Common myeloid progenitor, CD34-positive (primary cell): ENCODE measurements at regions not wholly inside any gene's neighbourhood (a gene's known extent, or its start where the extent isn't known, plus 50 kb on each side); places are given as distances from the start of the nearest gene placed in this dataset.

Experiments
- CTCF ChIA-PET: fragments of 350-600 bp; sonication (Branson Sonifier 250); formaldehyde crosslinking; loops from one replicate; lab custom pipeline; 2021; ENCODE audit warnings: antibody characterized with exemption; lab: Charles Lee
- POLR2A ChIA-PET: fragments of 350-600 bp; sonication (Branson Sonifier 250); formaldehyde crosslinking; loops from one replicate; lab custom pipeline; 2021; ENCODE audit warnings: antibody characterized with exemption; lab: Charles Lee
- DNase-seq, 3 donors: peaks; one replicate each; pipeline versions ENCODE4 v3.0.0 to v3.0.0-alpha.2; 2013
- H3K27ac ChIP-seq, 2 experiments: 1 replicate in 1 of 2; 2 replicates in 1 of 2; pipeline ENCODE4 v1.7.0; 2013; ENCODE audit warnings: inconsistent platforms in 2 of 2, low read length in 2 of 2, mild to moderate bottlenecking in 2 of 2, low read depth in 1 of 2, moderate library complexity in 1 of 2; ENCODE audit not compliant: severe bottlenecking in 2 of 2, insufficient read depth in 1 of 2, poor library complexity in 1 of 2
- H3K27me3 ChIP-seq, 5 experiments: replicated peaks in 2 of 5; 1 replicate in 3 of 5; 2 replicates in 2 of 5; pipeline versions ENCODE4 v1.6.1 to v1.7.0; 2013; ENCODE audit warnings: low read length in 4 of 5, mild to moderate bottlenecking in 2 of 5, moderate library complexity in 2 of 5, inconsistent platforms in 1 of 5; ENCODE audit not compliant: insufficient read depth in 5 of 5, control insufficient read depth in 4 of 5
- H3K36me3 ChIP-seq, 4 experiments: 1 replicate in 2 of 4; 2 replicates in 2 of 4; pipeline versions ENCODE4 v1.6.1 to v1.7.0; 2013; ENCODE audit warnings: low read length in 3 of 4, control low read depth in 1 of 4, mild to moderate bottlenecking in 1 of 4; ENCODE audit not compliant: control insufficient read depth in 4 of 4, insufficient read depth in 4 of 4
- H3K4me1 ChIP-seq, 4 experiments: 1 replicate in 3 of 4; 2 replicates in 1 of 4; pipeline versions ENCODE4 v1.6.1 to v1.7.1; 2013; ENCODE audit warnings: low read length in 3 of 4, mild to moderate bottlenecking in 3 of 4, control low read depth in 1 of 4, inconsistent platforms in 1 of 4, moderate library complexity in 1 of 4; ENCODE audit not compliant: control insufficient read depth in 4 of 4, insufficient read depth in 4 of 4; ENCODE audit errors: control extremely low read depth in 1 of 4
- H3K4me3 ChIP-seq, 7 experiments: 1 replicate in 4 of 7; 2 replicates in 3 of 7; pipeline versions ENCODE4 v1.5.1 to v1.7.0; 2013; ENCODE audit warnings: mild to moderate bottlenecking in 7 of 7, low read length in 6 of 7, moderate library complexity in 6 of 7, inconsistent platforms in 2 of 7, low read depth in 2 of 7, control low read depth in 1 of 7; ENCODE audit not compliant: insufficient read depth in 4 of 7, control insufficient read depth in 1 of 7; ENCODE audit errors: extremely low read depth in 1 of 7
- H3K9me3 ChIP-seq, 5 experiments: 1 replicate in 4 of 5; 2 replicates in 1 of 5; pipeline versions ENCODE4 v1.6.1 to v1.7.1; 2013; ENCODE audit warnings: low read length in 4 of 5, mild to moderate bottlenecking in 2 of 5, inconsistent platforms in 1 of 5, low read depth in 1 of 5, moderate library complexity in 1 of 5; ENCODE audit not compliant: control insufficient read depth in 4 of 5, insufficient read depth in 2 of 5; ENCODE audit errors: control extremely low read depth in 1 of 5
- whole genome bisulfite sequencing: methylation state at CpG from one replicate; pipeline ENCODE4 v1.1.5; 2013; ENCODE audit not compliant: insufficient coverage; 5-methylcytosine and 5-hydroxymethylcytosine counted together

DNA sequence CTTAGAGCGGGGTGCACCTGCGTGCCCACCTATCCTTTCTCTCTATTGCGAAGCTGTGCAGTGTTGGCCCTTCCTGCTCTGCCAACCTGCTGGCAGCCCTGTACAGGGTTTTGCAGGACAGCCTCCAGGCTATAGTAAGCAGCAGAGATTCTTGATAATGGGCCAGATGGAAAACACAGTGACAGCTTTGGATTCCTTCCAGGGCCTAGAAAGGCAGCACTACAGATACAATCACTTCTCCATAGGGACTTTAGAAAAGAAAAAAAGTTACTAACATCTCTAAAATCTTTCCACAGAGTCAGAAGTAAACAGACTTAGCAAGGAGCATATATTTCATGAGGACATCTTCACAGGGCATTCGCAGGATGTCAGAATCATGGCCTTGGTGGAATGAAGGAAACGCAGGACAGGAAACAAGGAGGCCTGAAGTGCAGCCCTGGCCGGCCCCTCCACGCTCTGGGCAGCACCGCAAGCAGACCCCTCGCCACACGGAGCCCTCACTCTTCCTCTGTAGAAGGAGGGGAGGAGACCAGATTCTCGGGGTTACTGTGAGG lies 172.1 kb upstream of the GAS1 start:
- no peak for DNase-seq

GRCh38 chr9:87120610-87121009 lies 173.3 kb upstream of the GAS1 start:
- Histone ChIP-seq H3K4me1 (peaks cover 0 to 2% (median 0%) of the 10 kb centered on the region in 4 experiments), H3K27ac (no peak overlapping the region), H3K9me3 (no peaks in the 10 kb centered on the region), H3K36me3 (no peaks in the 10 kb centered on the region), H3K27me3 (peaks cover 0 to 10% (median 4%) of the 10 kb centered on the region in 5 experiments), H3K4me3 (no peak overlapping the region)
- POLR2A ChIA-PET: no interaction called here
- CTCF ChIA-PET: no interaction called here
- no peak for DNase-seq
- WGBS: no CpG with 5 or more reads among the region's 5 CpGs

More for the DNA sequence above, 172.1 kb upstream of the GAS1 start:
- H3K4me3 ChIP-seq: no peak overlapping the region
- peaks cover 0 to 14% (median 5%) of the 10 kb centered on the region in 5 experiments for H3K27me3 ChIP-seq
- 50% methylated on average over 1 of the region's 11 CpGs for WGBS
- no peak overlapping the region for H3K27ac ChIP-seq
- H3K9me3 ChIP-seq: no peaks in the 10 kb centered on the region
- peaks cover 0 to 2% (median 0%) of the 10 kb centered on the region in 4 experiments for H3K4me1 ChIP-seq
- no peaks in the 10 kb centered on the region for H3K36me3 ChIP-seq
- ChIA-PET CTCF (no interaction called here), POLR2A (no interaction called here)

GRCh38 chr9:87122947-87123685 lies 175.8 kb upstream of the GAS1 start:
- Histone ChIP-seq H3K27ac (no peak overlapping the region), H3K4me1 (peaks cover 0 to 2% (median 0%) of the 10 kb centered on the region in 4 experiments), H3K4me3 (no peak overlapping the region), H3K27me3 (peaks cover 0 to 10% (median 4%) of the 10 kb centered on the region in 5 experiments), H3K36me3 (no peaks in the 10 kb centered on the region), H3K9me3 (no peaks in the 10 kb centered on the region)
- POLR2A ChIA-PET: no interaction called here
- CTCF ChIA-PET: no interaction called here
- 0% methylated on average over 1 of the region's 6 CpGs for WGBS
- DNase-seq: peak; percentile 9 to 52 (median 39)

GRCh38 chr9:87123830-87124229 lies 176.5 kb upstream of the GAS1 start:
- no peak for DNase-seq
- WGBS: 100% methylated on average over 1 of the region's 3 CpGs
- no peak overlapping the region for H3K27ac ChIP-seq

GRCh38 chr9:87125819-87126218 lies 178.5 kb upstream of the GAS1 start:
- H3K4me3 ChIP-seq: no peak overlapping the region
- peaks cover 0 to 2% (median 0%) of the 10 kb centered on the region in 4 experiments for H3K4me1 ChIP-seq
- 97% methylated on average over 3 of the region's 3 CpGs for WGBS
- no peak for DNase-seq
- ChIA-PET CTCF (no interaction called here), POLR2A (no interaction called here)
- no peaks in the 10 kb centered on the region for H3K36me3 ChIP-seq
- H3K27ac ChIP-seq: no peak overlapping the region
- peaks cover 0 to 5% (median 2%) of the 10 kb centered on the region in 5 experiments for H3K27me3 ChIP-seq
- peaks cover 0 to 6% (median 0%) of the 10 kb centered on the region in 5 experiments for H3K9me3 ChIP-seq

More at GRCh38 chr9:87123830-87124229, 176.5 kb upstream of the GAS1 start:
- H3K27me3 ChIP-seq: peaks cover 0 to 10% (median 5%) of the 10 kb centered on the region in 5 experiments
- ChIA-PET CTCF (no interaction called here), POLR2A (no interaction called here)
- no peak overlapping the region for H3K4me3 ChIP-seq
- H3K4me1 ChIP-seq: peaks cover 0 to 2% (median 0%) of the 10 kb centered on the region in 4 experiments
- no peaks in the 10 kb centered on the region for H3K36me3 ChIP-seq
- H3K9me3 ChIP-seq: no peaks in the 10 kb centered on the region

DNA sequence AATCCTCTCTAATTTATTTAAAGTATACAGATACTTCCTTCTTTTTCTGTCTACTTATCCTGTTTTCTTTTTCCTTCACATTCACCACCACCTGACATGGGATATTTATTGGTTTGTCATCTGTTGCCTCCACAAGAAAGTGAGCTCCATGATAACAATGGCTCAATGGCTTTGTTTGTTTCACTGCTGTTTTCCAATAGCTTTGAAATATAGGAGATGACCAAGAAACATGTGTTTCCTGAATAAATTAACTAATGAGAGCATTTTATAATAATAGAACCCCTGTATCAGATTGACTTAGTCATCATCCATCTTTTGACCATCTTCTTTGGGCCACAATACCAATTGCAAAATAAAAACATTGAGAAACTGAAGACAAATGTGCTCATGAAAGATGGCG lies 180.2 kb upstream of the GAS1 start:
- no peak for DNase-seq
- CTCF ChIA-PET: no interaction called here
- peaks cover 0 to 5% (median 0%) of the 10 kb centered on the region in 5 experiments for H3K27me3 ChIP-seq
- peaks cover 0 to 2% (median 0%) of the 10 kb centered on the region in 4 experiments for H3K4me1 ChIP-seq
- H3K9me3 ChIP-seq: peaks cover 0 to 6% (median 0%) of the 10 kb centered on the region in 5 experiments
- WGBS: no CpG with 5 or more reads among the region's 1 CpG
- no peak overlapping the region for H3K4me3 ChIP-seq
- POLR2A ChIA-PET: no interaction called here
- no peak overlapping the region for H3K27ac ChIP-seq
- no peaks in the 10 kb centered on the region for H3K36me3 ChIP-seq

DNA sequence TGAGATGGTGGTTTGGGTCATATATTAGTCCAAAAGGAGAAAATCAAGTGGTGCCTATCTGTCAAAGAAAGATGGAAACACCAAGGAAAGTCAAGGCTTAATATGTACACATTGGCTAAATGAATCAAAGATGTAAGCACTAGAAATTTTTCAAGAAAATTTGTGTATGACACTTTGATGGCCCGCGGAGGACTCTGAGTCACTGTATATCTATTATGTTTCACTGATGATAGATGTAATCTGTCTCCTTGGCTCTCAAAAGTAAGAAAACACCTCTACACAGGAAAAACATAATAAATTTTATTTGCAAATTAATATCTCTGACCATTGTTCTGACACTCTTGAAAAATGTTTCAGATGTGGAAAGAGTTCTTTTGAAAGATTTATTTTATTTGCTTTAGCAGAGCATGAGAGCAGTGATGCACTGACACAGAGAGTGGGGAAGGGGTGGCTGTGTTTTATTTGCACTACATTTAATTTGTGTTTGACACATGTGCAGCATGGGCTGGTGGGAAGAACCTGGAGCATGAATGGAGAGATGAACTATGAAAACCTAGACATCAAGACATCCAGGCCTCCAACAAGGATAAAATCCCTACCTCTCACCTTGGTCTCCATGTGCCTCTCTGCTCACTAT lies 180.8 kb upstream of the GAS1 start:
- no peak overlapping the region for H3K27ac ChIP-seq
- ChIA-PET CTCF (no interaction called here), POLR2A (no interaction called here)
- H3K9me3 ChIP-seq: peaks cover 0 to 6% (median 0%) of the 10 kb centered on the region in 5 experiments
- H3K4me3 ChIP-seq: no peak overlapping the region
- H3K27me3 ChIP-seq: peaks cover 0 to 5% (median 0%) of the 10 kb centered on the region in 5 experiments
- peaks cover 0 to 2% (median 0%) of the 10 kb centered on the region in 4 experiments for H3K4me1 ChIP-seq
- DNase-seq: no peak
- no CpG with 5 or more reads among the region's 2 CpGs for WGBS
- no peaks in the 10 kb centered on the region for H3K36me3 ChIP-seq
